ENCODE measurements at regions not wholly inside any gene's neighbourhood (a gene's known extent, or its start where the extent isn't known, plus 50 kb on each side); places are given as distances from the start of the nearest gene placed in this dataset.
"Not testable (repeated sequence)": the region's sequence is repeated elsewhere in the genome, so short reads cannot be mapped to it uniquely, and the experiment has no call there.

- DNase-seq (ENCODE audit: low read depth) = no peak
Observed at GRCh38 chr6:33895296-33895695, 91.5 kb upstream of the MLN start.

GRCh38 chr6:33894438-33894837 lies 90.6 kb upstream of the MLN start:
- peak; percentile 7 for DNase-seq (ENCODE audit: low read depth)

GRCh38 chr6:33892581-33893346 lies 89.0 kb upstream of the MLN start:
- no peak for DNase-seq (ENCODE audit: low read depth)

GRCh38 chr6:33888664-33889200 lies 84.9 kb upstream of the MLN start:
- DNase-seq (ENCODE audit: low read depth) = no peak

GRCh38 chr6:33888183-33888582 lies 84.4 kb upstream of the MLN start:
- DNase-seq (ENCODE audit: low read depth) = no peak

- DNase-seq (ENCODE audit: low read depth) = peak; percentile 26
Observed at GRCh38 chr6:33886673-33887144, 82.9 kb upstream of the MLN start.

- peak; percentile 21 for DNase-seq (ENCODE audit: low read depth)
Observed at GRCh38 chr6:33885132-33886057, 81.6 kb upstream of the MLN start.

- DNase-seq (ENCODE audit: low read depth) = not testable (repeated sequence)
Observed at GRCh38 chr6:33883621-33884020, 79.8 kb upstream of the MLN start.

GRCh38 chr6:33882154-33882553 lies 78.4 kb upstream of the MLN start:
- peak; percentile 38 for DNase-seq (ENCODE audit: low read depth)

GRCh38 chr6:33880766-33881165 lies 77.0 kb upstream of the MLN start:
- DNase-seq (ENCODE audit: low read depth) = no peak

- DNase-seq (ENCODE audit: low read depth) = no peak
Observed at GRCh38 chr6:33880104-33880678, 76.4 kb upstream of the MLN start.

- DNase-seq (ENCODE audit: low read depth) = no peak
Observed at GRCh38 chr6:33878562-33878961, 74.8 kb upstream of the MLN start.

GRCh38 chr6:33877982-33878535 lies 74.3 kb upstream of the MLN start:
- DNase-seq (ENCODE audit: low read depth) = no peak

- no peak for DNase-seq (ENCODE audit: low read depth)
Observed at GRCh38 chr6:33875696-33876095, 71.9 kb upstream of the MLN start.

- no peak for DNase-seq (ENCODE audit: low read depth)
Observed at GRCh38 chr6:33875141-33875581, 71.4 kb upstream of the MLN start.

GRCh38 chr6:33874136-33874760 lies 70.4 kb upstream of the MLN start:
- DNase-seq (ENCODE audit: low read depth) = no peak

- DNase-seq (ENCODE audit: low read depth) = no peak
Observed at GRCh38 chr6:33872761-33873160, 69.0 kb upstream of the MLN start.

GRCh38 chr6:33869826-33870423 lies 66.1 kb upstream of the MLN start:
- DNase-seq (ENCODE audit: low read depth) = no peak

- DNase-seq (ENCODE audit: low read depth) = no peak
Observed at GRCh38 chr6:33869121-33869520, 65.3 kb upstream of the MLN start.

GRCh38 chr6:33868141-33868540 lies 64.3 kb upstream of the MLN start:
- DNase-seq (ENCODE audit: low read depth) = no peak

GRCh38 chr6:33865478-33866077 lies 61.8 kb upstream of the MLN start:
- DNase-seq (ENCODE audit: low read depth) = no peak

All from iris pigment epithelial cell (primary cell).